GM21447 (cell line): ENCODE measurements at regions not wholly inside any gene's neighbourhood (a gene's known extent, or its start where the extent isn't known, plus 50 kb on each side); places are given as distances from the start of the nearest gene placed in this dataset.

Experiments
- ATAC-seq: cut with Tn5 transposase; IDR thresholded peaks from one replicate; pipeline ENCODE4 v1.9.1; 2021; ENCODE audit not compliant: unreplicated experiment

DNA sequence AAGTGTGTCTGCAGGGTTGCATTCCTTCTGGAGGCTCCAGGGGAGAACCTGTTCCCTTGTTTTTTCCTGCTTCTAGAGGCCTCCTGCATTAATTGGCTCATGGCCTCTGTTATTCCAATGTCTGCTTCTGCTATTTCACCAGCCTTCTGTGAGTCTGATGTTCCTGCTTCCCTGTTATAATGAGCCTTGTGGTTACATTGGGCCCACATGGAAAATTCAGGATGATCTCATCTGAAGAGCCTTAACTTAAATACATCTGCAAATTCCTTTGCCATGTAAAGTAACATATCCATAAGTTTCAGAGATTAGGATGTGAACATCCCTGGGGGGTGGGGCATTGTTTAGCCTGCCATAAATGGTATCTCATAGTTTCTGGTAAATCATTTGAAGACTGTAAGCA, 181.1 kb downstream of the RWDD3 start:
- ATAC-seq: no peak

DNA sequence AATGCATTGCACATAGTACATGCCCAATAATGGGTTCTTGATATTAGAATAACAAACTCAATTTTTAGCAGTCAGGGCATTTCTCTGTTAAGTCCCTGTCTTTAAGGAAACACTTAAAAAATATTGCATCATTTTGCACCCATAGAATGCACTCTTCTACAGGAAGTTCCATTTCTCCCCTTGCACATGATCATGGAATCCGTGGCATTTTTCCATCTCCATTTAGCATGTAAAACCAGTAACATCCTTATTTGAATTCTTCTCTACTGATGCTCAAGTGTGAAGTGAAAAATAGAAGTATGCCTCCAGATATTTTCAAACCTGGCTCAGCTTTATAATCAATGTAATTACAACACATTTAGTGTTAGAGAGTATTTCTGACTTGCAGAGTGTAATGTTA, 192.8 kb downstream of the RWDD3 start:
- no peak for ATAC-seq

DNA sequence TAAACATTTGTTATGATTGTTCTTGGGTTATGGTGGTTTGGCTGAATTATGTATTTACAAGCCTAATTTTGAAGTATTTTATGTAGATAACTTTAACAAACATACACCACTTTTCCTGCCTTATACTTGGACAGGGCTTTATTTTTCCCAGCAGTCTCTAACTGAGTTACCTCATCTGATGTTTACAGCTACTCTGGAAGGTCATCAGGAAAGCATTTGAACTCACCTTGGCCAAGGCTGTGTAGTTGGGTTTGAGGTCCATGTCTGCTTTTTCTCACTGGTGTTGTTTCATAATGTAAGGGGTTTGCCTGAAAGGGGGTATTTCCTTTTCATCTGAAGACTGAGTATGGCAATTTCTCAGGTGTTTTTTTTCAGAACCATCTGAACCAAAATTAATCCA, 193.5 kb downstream of the RWDD3 start:
- no peak for ATAC-seq

DNA sequence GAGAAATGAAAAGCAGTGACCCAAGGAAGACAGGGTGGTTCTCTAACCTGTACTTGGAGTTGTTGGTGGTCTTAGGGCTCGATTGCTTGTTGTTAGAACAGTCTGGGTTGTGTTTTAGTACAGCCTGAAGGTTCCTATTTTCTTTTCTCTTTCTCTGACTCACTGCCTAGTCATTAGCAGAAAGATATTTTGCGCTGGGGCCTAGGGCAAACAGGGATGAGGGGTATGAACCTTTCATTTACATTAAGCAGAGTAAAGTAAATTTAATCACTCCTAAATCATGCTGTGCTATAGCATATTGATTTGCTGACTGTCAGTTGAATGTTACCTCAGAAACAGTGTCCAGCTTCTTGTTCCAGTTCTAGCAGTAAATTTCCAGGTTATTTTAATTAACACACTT, 197.2 kb downstream of the RWDD3 start:
- ATAC-seq: no peak

DNA sequence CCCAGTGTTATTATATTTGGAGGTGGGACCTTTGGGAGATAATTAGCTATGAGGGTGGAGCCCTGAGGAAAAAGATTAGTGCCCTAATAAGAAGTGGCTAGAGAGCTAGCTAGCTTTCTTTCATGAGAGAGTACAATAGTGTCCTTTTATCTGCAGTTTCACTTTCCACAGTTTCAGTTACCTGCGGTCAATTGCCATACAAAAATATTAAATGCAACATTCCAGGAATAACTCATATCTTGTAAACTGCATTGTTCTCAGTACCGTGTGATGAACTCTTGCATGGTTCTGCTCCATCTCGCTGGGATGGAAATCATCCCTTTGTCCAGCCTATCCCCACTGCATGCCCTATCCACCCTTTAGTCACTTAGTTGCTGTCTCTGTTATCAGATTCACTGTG, 201.6 kb downstream of the RWDD3 start:
- ATAC-seq: no peak

GRCh38 chr1:95437011-95437410, 203.0 kb downstream of the RWDD3 start:
- no peak for ATAC-seq

DNA sequence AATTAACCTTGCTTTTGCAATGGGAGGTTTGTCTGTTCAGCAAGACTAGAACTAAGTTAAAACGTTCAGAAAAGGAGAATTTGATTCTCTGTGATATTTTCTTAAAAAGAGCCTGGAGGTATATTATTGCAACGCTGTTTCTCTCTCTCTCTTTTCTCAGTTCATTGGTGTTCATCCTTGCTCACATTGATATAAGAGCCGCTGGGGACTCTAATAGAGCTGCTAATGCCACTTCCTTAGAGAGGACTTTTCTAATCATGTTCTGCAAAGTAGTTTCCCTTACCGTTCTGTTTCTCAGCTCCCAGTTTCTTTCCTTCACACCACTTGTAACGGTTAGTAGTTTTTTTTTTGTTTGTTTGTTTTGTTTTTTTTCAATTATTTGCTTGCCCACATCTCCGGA, 203.8 kb downstream of the RWDD3 start:
- ATAC-seq: no peak

DNA sequence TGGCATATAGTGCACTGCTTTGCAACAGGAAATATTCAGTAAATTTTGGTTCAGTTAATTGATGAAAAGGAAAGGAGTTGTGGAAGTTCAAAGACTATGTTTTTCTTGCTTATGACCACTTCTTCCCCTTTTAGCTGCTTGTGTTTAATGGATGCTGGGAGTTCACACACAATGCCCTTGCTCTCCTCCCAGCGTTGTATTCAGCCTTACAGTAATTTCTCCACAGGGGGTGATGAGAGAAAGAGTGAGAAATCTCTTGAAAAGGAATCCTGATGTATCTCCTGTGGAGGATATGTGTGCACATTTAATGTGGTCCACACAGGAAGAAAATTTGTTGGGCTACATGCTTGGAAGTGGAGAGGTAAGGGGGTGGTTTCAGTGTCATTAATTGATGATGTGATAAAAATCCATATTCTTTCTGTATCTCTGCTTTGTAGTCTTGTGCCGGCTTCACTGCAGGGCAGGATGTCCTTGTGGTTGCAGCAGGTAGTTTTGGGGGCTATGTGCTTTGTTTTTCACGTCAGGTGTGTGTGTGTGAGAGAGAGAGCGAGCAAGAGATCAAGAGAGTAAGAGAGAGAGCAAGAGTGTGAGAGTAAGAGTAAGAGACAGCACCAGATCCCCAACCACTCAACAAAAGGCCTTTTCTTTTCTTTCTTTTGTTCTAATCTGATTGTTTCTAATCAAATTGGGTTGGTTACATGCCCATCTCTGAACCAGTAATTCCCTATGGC, 204.4 kb downstream of the RWDD3 start:
- ATAC-seq: no peak

GRCh38 chr1:95440511-95440910, 206.5 kb downstream of the RWDD3 start:
- ATAC-seq: no peak

DNA sequence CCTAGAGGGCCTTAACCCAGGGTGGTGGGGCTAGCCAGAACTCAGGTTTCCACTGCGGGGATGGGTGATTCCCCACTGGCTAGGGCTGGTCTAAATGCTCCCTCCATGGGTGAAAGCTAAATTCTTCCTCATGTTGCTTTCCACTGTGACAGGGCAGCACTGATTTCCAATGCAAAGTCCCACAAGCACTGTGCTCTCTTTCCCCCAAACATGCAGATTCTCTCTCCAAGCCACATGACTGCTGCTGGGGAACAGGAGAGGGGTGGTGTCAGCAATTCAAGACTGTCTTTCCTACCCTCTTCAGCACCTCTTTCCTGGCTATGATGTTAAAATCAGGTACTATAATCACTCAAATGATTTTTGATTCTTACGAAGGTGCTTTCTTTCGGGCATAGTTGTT, 215.5 kb downstream of the RWDD3 start:
- ATAC-seq: no peak

DNA sequence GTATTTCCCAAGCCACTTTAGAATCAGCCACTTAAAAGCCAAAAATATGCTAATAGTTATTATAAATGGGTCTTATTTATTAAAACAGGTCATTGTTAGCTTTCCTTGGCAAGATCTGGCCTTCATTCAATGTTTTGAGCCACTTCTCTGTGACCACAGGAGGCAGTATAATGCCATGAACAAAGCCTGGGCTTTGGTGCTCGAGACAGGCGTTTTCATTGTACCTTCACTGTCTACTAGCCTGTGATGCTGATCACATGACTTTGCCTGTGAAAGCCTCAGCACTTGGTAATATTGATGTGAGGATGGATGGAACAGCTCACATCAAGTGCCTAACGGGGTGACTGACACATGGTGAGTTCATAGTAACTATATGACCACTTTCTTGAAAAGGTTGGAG, 217.0 kb downstream of the RWDD3 start:
- ATAC-seq: no peak

GRCh38 chr1:95451904-95452303, 217.9 kb downstream of the RWDD3 start:
- no peak for ATAC-seq

DNA sequence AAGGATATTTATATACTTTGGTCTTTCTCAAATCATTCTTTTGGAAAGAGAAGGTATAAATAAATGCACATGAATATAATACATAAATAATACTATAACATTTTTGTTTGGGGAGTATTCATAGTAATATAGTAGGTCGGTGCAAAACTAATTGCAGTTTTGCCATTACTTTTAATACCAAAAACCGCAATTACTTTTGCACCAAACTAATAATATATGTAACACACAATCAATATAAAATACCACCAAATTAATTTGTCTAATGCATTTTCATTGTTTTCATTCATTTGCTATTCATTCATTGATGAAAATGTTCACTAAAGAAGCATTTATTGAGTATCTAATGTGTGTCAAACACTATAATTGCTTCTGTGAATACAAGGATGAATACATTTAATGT, 219.0 kb downstream of the RWDD3 start:
- ATAC-seq: no peak

DNA sequence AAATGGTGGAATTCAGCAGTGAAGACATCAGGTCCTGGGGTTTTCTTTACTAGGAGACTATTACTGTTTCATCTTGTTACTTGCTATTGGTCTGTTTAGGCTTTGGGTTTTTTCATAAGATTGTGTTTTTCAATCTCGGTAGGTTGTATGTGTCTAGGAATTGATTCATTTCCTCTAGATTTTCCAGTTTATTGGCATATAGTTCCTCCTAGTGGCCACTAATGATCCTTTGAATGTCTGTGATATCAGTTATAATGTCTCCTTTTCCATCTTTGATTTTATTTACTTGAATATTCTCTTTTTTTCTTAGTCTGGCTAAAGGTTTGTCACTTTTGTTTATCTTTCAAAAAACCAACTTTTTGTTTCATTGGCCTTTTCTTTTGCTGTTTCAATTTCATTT, 233.0 kb downstream of the RWDD3 start:
- no peak for ATAC-seq

DNA sequence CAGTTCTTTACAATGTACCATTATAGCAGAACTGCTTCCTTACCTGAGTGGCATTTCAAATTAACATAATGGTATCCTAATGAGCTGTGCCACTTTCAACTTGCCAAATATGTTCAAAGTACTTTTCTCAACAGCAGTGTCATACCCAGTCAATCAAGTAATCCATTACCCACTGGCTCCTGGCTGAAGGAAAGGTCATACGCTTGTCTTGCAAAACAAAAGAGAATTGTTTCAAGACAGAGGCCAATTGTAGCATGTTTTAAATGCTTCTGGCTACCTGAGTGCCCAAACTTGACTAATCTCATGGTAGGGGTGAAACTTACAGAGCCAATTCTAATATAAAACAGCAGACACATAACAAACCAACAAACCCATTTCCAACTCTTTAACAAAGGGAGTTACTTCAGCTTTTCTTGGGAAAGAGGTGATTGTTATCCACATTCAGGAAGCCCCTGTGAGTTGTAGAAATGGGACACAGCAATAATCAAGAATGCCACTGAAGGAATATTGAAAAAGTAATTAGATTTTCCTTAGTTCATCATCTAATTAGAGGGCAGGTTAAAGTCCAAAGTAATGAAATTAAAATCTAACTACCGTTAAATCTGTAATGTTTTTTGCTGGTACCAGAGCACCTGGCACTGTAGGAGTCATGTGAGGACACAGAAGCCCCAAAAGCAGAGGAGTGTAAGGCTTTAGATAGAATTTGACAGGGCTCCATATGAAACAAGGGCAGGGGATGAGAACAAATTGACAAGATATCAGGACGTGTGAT, 241.9 kb downstream of the RWDD3 start:
- no peak for ATAC-seq

DNA sequence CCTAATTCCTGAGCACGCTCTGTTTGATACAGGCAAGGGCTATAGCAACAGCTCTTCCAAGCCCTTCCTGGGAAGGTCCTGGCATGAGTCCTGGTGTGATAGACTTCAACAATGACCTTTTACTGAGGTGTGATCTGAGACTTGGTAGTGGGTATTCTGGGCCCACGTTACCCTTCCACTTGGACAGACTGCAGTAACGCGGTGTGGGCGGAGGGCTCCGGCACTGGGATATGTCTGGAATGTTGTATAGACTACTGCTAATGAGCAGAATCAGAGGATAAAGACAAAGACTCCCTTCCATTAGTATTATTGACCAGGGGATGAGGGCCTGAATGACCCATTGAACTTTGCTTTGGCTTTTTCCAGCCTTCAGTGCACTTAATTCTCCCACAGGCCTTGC, 262.3 kb downstream of the RWDD3 start:
- no peak for ATAC-seq

- ATAC-seq: no peak
These were observed 262.8 kb downstream of the RWDD3 start for GRCh38 chr1:95496773-95497172.

DNA sequence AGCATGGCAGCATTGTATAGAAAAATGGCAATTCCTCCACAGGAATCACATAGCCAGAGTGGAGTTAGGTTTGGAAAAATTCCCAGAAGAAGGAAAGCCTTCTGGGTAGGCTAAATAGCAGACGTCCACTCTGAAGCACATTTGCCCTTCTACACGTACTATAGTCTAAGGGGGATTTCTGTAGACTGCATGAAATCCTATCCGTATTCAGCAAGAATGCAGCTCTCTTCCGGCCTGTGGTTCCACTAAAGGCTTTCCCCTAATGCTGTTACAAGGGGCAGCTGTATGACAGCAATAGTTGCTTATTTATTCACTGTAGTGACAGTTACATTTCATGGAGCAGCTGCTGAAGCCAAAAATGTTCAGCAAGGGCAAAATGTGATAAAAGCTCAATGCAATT, 263.6 kb downstream of the RWDD3 start:
- ATAC-seq: no peak

GRCh38 chr1:95503278-95504030, 269.4 kb downstream of the RWDD3 start:
- no peak for ATAC-seq

GRCh38 chr1:95504321-95504720, 270.3 kb downstream of the RWDD3 start:
- ATAC-seq: no peak

DNA sequence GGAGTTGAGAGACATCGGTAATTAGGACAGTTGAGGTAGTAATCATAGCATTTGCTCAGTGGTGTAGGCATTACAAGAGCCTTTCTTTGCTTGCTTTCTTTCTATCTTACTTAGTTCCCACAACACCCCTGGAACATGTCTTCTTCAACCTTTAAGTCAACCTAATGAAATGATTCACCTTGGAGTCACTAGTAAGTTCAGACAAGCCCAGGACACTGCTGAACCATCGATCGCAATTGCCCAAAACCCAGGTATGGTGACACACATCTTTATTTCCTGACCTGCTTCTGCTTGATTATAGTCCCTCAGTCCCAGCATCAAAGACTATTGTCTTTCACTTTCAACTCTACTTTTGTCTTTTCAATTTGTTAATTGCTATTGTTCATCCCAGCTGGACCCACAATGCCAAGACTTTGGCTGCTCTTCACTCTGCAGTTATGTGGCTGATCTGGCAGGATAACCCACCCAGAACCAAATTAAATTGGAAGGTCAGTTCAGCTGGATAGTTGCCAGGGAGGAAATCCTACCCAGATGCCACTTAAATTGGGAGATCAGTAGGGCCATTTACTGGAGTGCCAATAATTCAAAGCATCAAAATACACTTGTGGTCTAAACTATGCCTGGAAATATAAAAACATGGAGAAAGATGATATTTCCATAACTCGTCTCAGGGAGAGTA, 272.9 kb downstream of the RWDD3 start:
- no peak for ATAC-seq
